GM23338 (cell line): ENCODE measurements at regions not wholly inside any gene's neighbourhood (a gene's known extent, or its start where the extent isn't known, plus 50 kb on each side); places are given as distances from the start of the nearest gene placed in this dataset.
"Not testable (repeated sequence)": the region's sequence is repeated elsewhere in the genome, so short reads cannot be mapped to it uniquely, and the experiment has no call there.

Experiments
- ATAC-seq: fragments of 200-7000 bp; cut with Tn5 transposase; 3 replicates; pipeline ENCODE4 v1.9.1; 2020
- DNase-seq: peaks from one replicate; pipeline ENCODE4 v3.0.0-alpha.2; 2015; ENCODE audit warnings: low spot score
- H2AFZ ChIP-seq: fragments of 200-600 bp; sonication (generic); 2 replicates; pipeline ENCODE4 v1.8.0; 2016; ENCODE audit warnings: antibody characterized with exemption, mild to moderate bottlenecking, moderate library complexity
- H3F3A ChIP-seq: fragments of 200-600 bp; sonication (generic); replicated peaks from 2 replicates; pipeline ENCODE4 v1.8.0; 2017; ENCODE audit warnings: antibody characterized with exemption, mixed run types, low read depth
- H3K27ac ChIP-seq: fragments of 200-600 bp; sonication (generic); 2 replicates; pipeline ENCODE4 v1.6.1; 2016; ENCODE audit warnings: low read depth
- H3K27me3 ChIP-seq: fragments of 200-600 bp; sonication (generic); 2 replicates; pipeline ENCODE4 v1.8.0; 2016; ENCODE audit warnings: mild to moderate bottlenecking, mixed run types, moderate library complexity; ENCODE audit not compliant: insufficient read depth
- H3K36me3 ChIP-seq: fragments of 200-600 bp; sonication (generic); 2 replicates; pipeline ENCODE4 v1.8.0; 2016; ENCODE audit warnings: mild to moderate bottlenecking; ENCODE audit not compliant: insufficient read depth
- H3K4me1 ChIP-seq: fragments of 200-600 bp; sonication (generic); 2 replicates; pipeline ENCODE4 v1.8.0; 2016; ENCODE audit warnings: mild to moderate bottlenecking, moderate library complexity; ENCODE audit not compliant: insufficient read depth
- H3K4me2 ChIP-seq: fragments of 200-600 bp; sonication (generic); 2 replicates; pipeline ENCODE4 v1.7.1; 2017; ENCODE audit warnings: mixed run types
- H3K4me3 ChIP-seq: fragments of 200-600 bp; sonication (generic); 2 replicates; pipeline ENCODE4 v1.6.1; 2016; ENCODE audit warnings: mixed run types
- H3K79me2 ChIP-seq: fragments of 200-600 bp; sonication (generic); replicated peaks from 2 replicates; pipeline ENCODE4 v1.8.0; 2017; ENCODE audit warnings: mild to moderate bottlenecking; ENCODE audit not compliant: insufficient read depth
- H3K9me2 ChIP-seq: fragments of 200-600 bp; sonication (generic); 2 replicates; pipeline ENCODE4 v1.8.0; 2017; ENCODE audit not compliant: insufficient read depth
- H4K20me1 ChIP-seq: fragments of 200-600 bp; sonication (generic); replicated peaks from 2 replicates; pipeline ENCODE4 v1.8.0; 2017; ENCODE audit warnings: mild to moderate bottlenecking; ENCODE audit not compliant: insufficient read depth
- H3K27ac Mint-ChIP-seq: 2 replicates; pipeline ENCODE4 v1.8.0; 2020; ENCODE audit warnings: inconsistent platforms, mild to moderate bottlenecking, moderate library complexity, mixed read lengths
- H3K27me3 Mint-ChIP-seq: 3 replicates; pipeline ENCODE4 v1.8.0; 2022; ENCODE audit warnings: low read depth, mild to moderate bottlenecking, moderate library complexity, mixed read lengths, inconsistent platforms; ENCODE audit not compliant: insufficient read depth, poor library complexity
- H3K36me3 Mint-ChIP-seq: 3 replicates; pipeline ENCODE4 v1.8.0; 2021; ENCODE audit warnings: low read depth, mild to moderate bottlenecking, inconsistent platforms, moderate library complexity, mixed read lengths
- H3K4me1 Mint-ChIP-seq: 3 replicates; pipeline ENCODE4 v1.8.0; 2020; ENCODE audit warnings: mild to moderate bottlenecking, inconsistent platforms, mixed read lengths
- H3K4me3 Mint-ChIP-seq: 3 replicates; pipeline ENCODE4 v1.8.0; 2021; ENCODE audit warnings: moderate library complexity, mild to moderate bottlenecking, inconsistent platforms, mixed read lengths
- H3K9me3 Mint-ChIP-seq: 3 replicates; pipeline ENCODE4 v1.8.0; 2020; ENCODE audit warnings: moderate library complexity, mild to moderate bottlenecking, inconsistent platforms, mixed read lengths
- CREB1 ChIP-seq: fragments of 250-450 bp; sonication (Bioruptor Pico); IDR thresholded peaks from 2 replicates; pipeline ENCODE4 v1.5.0; 2020; ENCODE audit warnings: low read depth, mild to moderate bottlenecking, moderate library complexity
- CTCF ChIP-seq, 2 experiments: fragments of 200-600 bp in 1 of 2; sonication (generic) in 1 of 2; conservative IDR thresholded peaks; 2 replicates each; pipeline versions ENCODE4 v1.5.1 to v1.6.1; 2016 to 2017; ENCODE audit warnings: antibody characterized with exemption in 2 of 2, low read depth in 2 of 2, mild to moderate bottlenecking in 2 of 2, moderate library complexity in 1 of 2
- ETS1 ChIP-seq: IDR thresholded peaks from 2 replicates; pipeline ENCODE4 v1.6.1; 2016; ENCODE audit warnings: antibody characterized with exemption
- JUNB ChIP-seq: IDR thresholded peaks from one replicate; pipeline ENCODE4 v1.6.1; 2016; ENCODE audit warnings: antibody characterized with exemption; ENCODE audit not compliant: unreplicated experiment
- POLR2AphosphoS5 ChIP-seq: IDR thresholded peaks from 2 replicates; pipeline ENCODE4 v1.6.1; 2016; ENCODE audit warnings: antibody characterized with exemption, low read depth
- ZNF462 ChIP-seq: fragments of 250-450 bp; sonication (Bioruptor Pico); IDR thresholded peaks from 2 replicates; pipeline ENCODE4 v1.5.0; 2020; ENCODE audit warnings: mild to moderate bottlenecking, moderate library complexity

DNA sequence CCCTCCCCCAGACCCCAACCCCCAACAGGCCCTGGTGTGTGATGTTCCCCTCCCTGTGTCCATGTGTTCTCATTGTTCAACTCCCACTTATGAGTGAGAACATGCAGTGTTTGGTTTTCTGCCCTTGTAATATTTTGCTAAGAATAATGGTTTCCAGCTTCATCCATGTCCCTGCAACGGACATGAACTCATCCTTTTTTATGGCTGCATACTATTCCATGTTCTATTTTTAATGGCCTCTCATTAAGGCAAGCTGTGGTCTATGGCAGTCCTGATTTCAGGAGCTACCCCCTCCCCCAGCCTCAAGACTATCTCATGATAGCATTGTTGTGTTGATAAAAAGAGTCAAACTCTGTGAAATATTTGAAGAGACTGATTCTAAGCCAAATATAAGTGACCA lies 267.4 kb downstream of the MID1IP1 start:
- not testable (repeated sequence) for H3K27ac Mint-ChIP-seq, H3F3A ChIP-seq, H3K4me3 ChIP-seq, H3K4me1 ChIP-seq, ATAC-seq, H3K4me2 ChIP-seq, H3K79me2 ChIP-seq, DNase-seq, H2AFZ ChIP-seq, H3K27me3 ChIP-seq, H3K4me3 Mint-ChIP-seq, H3K36me3 ChIP-seq, H3K27me3 Mint-ChIP-seq, H3K36me3 Mint-ChIP-seq, H4K20me1 ChIP-seq, H3K27ac ChIP-seq, H3K9me2 ChIP-seq
- H3K9me3 Mint-ChIP-seq, result peaks cover 14% of the 10 kb centered on the region; the same call in 2 of the 3 replicates
- H3K4me1 Mint-ChIP-seq, result peaks cover 18% of the 10 kb centered on the region; the same call in 2 of the 3 replicates

GRCh38 chrX:39070009-39070408 lies 268.8 kb downstream of the MID1IP1 start:
- Histone ChIP-seq H2AFZ (no peak overlapping the region), H3K27ac (no peak overlapping the region), H3K36me3 (no peaks in the 10 kb centered on the region), H3K4me2 (no peak overlapping the region), H3K27me3 (no peaks in the 10 kb centered on the region), H3F3A (no peaks in the 10 kb centered on the region), H3K4me3 (no peak overlapping the region), H3K79me2 (no peaks in the 10 kb centered on the region), H4K20me1 (no peaks in the 10 kb centered on the region), H3K9me2 (no peaks in the 10 kb centered on the region), H3K4me1 (peaks cover 7% of the 10 kb centered on the region; the same call in 1 of the 2 replicates)
- peaks cover 18% of the 10 kb centered on the region; the same call in 2 of the 3 replicates for H3K4me1 Mint-ChIP-seq
- peaks cover 6% of the 10 kb centered on the region; the same call in 2 of the 3 replicates for H3K36me3 Mint-ChIP-seq
- H3K27ac Mint-ChIP-seq, result no peak overlapping the region
- H3K9me3 Mint-ChIP-seq, result peaks cover 14% of the 10 kb centered on the region; the same call in 2 of the 3 replicates
- no peak for ATAC-seq
- TF ChIP-seq CTCF (conservative IDR thresholded peaks at IDR 0.05; ENCODE audit: low read depth in 2 of 2) (peak; percentile 28 to 46; a peak in 3 of 4 replicates), ETS1 (no peak)
- H3K4me3 Mint-ChIP-seq, result no peak overlapping the region
- DNase-seq, result no peak
- peaks cover 2% of the 10 kb centered on the region for H3K27me3 Mint-ChIP-seq

GRCh38 chrX:39073131-39073530 lies 271.9 kb downstream of the MID1IP1 start:
- Mint-ChIP-seq H3K27ac (no peak overlapping the region), H3K4me1 (peaks cover 7% of the 10 kb centered on the region; the same call in 2 of the 3 replicates), H3K4me3 (no peak overlapping the region), H3K36me3 (peaks cover 6% of the 10 kb centered on the region; the same call in 2 of the 3 replicates), H3K27me3 (no peaks in the 10 kb centered on the region), H3K9me3 (peaks cover 14% of the 10 kb centered on the region; the same call in 1 of the 3 replicates)
- Histone ChIP-seq H3F3A (no peaks in the 10 kb centered on the region), H4K20me1 (no peaks in the 10 kb centered on the region), H3K27ac (no peak overlapping the region), H3K4me1 (no peaks in the 10 kb centered on the region), H3K4me3 (no peak overlapping the region), H3K4me2 (no peak overlapping the region), H3K79me2 (no peaks in the 10 kb centered on the region), H3K27me3 (no peaks in the 10 kb centered on the region), H3K36me3 (no peaks in the 10 kb centered on the region), H2AFZ (no peak overlapping the region), H3K9me2 (no peaks in the 10 kb centered on the region)
- DNase-seq, result no peak
- ATAC-seq, result no peak
- TF ChIP-seq CREB1 (CRISPR knock-in tag), result no peak
- TF ChIP-seq ZNF462 (CRISPR knock-in tag), result no peak
- TF ChIP-seq POLR2AphosphoS5, result no peak
- TF ChIP-seq JUNB, result no peak
